ENCODE measurements at regions not wholly inside any gene's neighbourhood (a gene's known extent, or its start where the extent isn't known, plus 50 kb on each side); places are given as distances from the start of the nearest gene placed in this dataset.

DNA sequence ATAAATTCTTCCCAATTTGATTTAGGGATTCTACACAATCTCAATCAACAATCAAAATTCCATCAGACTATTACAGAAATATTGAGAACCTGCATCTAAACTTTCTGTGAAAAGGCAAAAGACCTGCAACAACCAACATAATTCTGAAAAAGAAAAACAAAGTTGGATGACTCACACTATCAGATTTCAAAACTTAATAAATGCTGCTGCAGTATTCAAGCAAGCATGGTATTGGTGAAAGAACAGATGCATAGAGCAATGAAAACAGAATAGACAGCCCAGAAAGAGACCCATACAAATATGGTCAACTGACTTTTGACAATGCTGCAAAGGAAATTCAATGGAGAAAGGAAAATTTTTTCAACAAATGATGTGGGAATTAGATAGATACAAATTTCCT is 477.1 kb upstream of the NR2F2 start:
- H3K9me3 ChIP-seq, result peaks cover 4% of the 10 kb centered on the region
- no peaks in the 10 kb centered on the region for H3K36me3 ChIP-seq
- no peak overlapping the region for H3K4me3 ChIP-seq
- no peaks in the 10 kb centered on the region for H3K27me3 ChIP-seq
- no peak for DNase-seq

DNA sequence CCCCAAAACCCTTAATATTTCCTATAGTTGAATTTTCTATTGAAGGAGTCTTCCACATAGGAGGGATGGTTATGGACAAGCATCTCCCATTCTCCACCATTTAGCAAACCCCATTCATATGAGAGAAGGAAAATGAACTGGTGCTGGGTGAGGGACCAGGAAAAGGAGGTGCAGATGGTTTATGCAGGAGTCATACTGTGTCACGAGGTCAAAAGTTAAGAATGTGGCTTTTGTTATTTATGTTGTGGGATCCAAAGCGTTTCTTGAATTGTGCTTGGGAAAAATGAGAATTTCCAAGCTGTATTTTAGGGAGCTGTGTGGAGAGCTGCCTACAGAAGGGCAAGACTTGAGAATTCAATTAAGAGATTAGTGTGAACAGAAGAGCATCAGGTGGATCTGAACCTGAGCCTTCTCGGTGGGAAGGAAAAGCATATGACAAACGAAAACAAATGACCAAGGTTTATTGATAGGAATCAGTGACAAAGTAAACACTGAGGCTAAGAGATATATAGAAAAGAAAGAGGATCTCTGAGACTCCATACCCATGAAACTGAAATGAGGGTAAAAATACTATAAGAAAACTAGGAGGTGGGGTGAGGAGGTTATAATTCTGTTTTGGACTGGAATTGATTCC is 473.3 kb upstream of the NR2F2 start:
- Histone ChIP-seq H3K27me3 (no peaks in the 10 kb centered on the region), H3K36me3 (no peaks in the 10 kb centered on the region), H3K4me3 (no peak overlapping the region), H3K9me3 (no peaks in the 10 kb centered on the region)
- no peak for DNase-seq

DNA sequence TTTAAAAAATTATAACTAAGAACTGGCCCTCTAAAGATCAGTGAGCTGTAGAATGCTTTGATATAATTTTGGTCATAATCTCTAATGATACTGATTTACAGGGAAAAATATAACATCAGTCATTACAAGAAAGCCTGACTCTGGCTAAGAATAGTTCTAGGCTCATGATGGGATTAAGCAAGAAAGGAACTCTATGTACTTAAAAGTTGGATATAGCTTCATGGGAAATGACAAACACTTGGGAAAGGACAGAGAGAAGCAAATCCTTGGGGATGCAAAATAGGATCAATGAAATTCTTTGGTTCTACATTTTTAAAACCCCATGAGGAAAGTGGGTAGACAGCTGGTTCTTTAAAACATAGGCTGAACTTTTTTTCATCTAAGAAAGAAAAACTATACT is 472.7 kb upstream of the NR2F2 start:
- no peaks in the 10 kb centered on the region for H3K9me3 ChIP-seq
- H3K4me3 ChIP-seq, result no peak overlapping the region
- H3K36me3 ChIP-seq, result no peaks in the 10 kb centered on the region
- no peak for DNase-seq
- H3K27me3 ChIP-seq, result no peaks in the 10 kb centered on the region

DNA sequence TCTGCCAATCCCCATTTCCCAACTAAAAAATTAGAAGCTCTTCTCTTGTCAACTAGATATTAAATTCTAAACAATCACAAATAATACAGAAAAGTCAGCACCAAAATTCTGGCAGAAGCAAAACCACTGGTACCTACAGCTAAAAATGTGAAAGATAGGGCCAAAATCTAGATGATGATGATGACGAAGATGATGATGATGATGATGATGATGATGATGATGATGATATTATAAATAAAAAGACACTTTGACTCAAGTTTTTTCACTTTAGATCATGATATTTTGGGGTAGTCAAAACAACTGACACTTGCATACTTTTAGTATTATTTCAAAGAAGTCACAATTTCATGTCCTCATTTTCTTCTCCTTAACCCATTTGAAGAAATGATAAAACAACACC is 470.1 kb upstream of the NR2F2 start:
- no peak for DNase-seq
- H3K9me3 ChIP-seq, result no peaks in the 10 kb centered on the region
- no peaks in the 10 kb centered on the region for H3K27me3 ChIP-seq
- no peak overlapping the region for H3K4me3 ChIP-seq
- H3K36me3 ChIP-seq, result no peaks in the 10 kb centered on the region

DNA sequence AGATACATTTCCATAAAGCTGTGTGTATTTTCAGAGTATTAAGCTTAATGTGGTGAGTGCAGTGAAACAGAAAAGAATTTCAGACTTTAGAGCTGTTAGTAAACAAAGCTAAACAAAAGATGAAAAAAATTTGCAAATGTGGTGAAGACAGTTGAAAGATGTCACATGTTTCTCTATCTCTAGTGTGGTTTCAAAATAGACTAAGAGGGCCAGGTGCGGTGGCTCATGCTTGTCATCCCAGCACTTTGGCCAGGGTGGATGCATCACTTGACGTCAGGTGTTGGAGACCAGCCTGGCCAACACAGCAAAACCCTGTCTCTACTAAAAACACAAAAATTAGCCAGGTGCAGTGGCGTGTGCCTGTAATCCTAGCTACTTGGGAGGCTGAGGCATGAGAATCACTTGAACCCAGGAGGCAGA is 466.0 kb upstream of the NR2F2 start:
- H3K4me3 ChIP-seq, result no peak overlapping the region
- no peaks in the 10 kb centered on the region for H3K27me3 ChIP-seq
- H3K36me3 ChIP-seq, result no peaks in the 10 kb centered on the region
- DNase-seq, result no peak
- H3K9me3 ChIP-seq, result no peaks in the 10 kb centered on the region

DNA sequence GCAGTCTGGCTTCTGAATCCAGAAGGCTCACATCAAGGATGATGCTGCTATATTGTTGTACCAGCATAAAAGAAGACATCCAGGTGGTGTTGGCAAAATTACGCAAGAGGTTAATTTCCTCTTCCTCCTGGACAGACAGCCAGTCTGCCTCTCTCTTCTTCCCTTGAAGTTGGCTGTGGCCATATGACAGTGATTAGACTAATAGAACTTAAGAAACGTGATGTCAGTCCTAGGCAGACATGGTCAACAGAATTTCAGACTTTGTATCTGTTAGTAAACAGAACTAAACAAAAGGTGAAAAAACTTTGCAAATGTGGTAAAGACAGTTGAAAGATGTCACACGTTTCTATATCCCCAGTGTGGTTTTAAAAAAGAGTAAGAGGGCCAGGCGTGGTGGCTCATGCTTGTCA is 465.2 kb upstream of the NR2F2 start:
- Histone ChIP-seq H3K36me3 (no peaks in the 10 kb centered on the region), H3K27me3 (no peaks in the 10 kb centered on the region), H3K9me3 (no peaks in the 10 kb centered on the region), H3K4me3 (no peak overlapping the region)
- DNase-seq, result no peak

DNA sequence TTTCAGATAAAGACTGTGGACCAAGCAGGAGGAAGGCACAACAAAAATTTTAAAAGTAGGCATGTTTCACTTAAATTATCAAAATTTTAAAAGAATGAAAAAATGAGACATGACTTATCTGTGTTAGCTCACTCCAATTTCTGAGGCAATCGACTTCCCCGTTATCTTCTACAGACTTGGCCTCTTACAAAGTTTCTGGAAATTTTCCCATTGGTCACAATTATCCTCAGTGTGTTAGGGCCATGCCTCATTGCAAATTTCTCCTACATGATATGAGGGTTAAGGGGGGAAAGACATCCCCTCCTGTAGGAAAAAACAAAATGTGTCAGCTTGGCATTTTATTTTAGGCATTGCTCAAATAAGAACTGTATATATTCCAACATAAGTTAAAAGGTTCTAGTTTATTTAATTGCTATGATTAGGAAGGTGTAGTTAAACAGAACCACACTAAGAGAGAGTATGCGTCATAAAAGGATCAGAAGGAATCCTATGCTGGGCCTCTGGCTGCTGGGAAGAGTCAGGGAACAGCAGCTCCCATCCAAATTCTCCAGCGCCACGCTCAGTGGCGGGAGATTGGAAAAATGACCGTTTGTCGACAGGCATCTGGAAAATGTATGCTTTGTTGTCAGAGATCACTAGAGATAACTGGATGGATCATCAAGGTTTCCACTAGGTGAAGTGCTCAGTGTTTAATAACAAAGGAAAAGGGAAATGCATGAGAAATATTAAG is 463.6 kb upstream of the NR2F2 start:
- no peaks in the 10 kb centered on the region for H3K9me3 ChIP-seq
- no peak for DNase-seq
- H3K27me3 ChIP-seq, result no peaks in the 10 kb centered on the region
- H3K36me3 ChIP-seq, result no peaks in the 10 kb centered on the region
- no peak overlapping the region for H3K4me3 ChIP-seq

DNA sequence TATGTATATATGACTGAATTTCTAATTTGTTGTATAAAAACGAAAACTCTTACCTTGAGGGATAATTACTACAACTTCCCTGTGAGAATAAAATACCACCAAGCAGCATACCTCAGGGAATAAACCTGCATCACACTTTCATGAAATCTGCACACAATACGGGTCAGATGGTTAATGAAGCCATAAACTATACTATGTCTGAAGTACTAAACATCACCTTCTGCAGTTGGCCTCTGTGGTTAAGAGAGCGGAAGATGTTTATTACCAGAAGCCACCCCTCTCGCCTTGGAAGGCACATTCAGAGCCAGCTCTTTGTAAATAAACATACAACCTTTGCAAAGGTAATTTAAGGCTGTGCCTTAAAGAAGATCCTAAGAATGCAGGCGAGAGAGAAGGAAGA is 462.1 kb upstream of the NR2F2 start:
- H3K27me3 ChIP-seq, result no peaks in the 10 kb centered on the region
- no peak for DNase-seq
- H3K36me3 ChIP-seq, result no peaks in the 10 kb centered on the region
- H3K4me3 ChIP-seq, result no peak overlapping the region
- no peaks in the 10 kb centered on the region for H3K9me3 ChIP-seq

DNA sequence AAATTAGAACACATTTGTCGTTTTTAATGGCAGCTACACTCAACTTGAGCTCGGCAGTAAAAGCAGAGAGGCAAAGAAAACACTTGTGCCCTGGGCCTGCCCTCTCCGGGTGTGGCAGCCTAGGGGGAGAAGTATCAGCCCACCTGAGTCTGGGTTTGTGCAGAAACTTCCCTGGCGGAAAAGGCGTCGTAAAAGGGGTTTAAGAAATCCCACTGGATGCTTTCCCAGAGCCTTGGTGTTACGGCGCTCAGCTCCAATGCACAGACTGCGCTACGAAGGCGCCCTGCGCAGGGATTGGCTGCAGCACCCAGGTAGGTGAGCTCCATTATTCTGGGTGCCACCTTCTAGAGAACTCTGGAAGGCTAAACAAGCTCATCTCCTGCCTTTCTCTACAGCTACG is 461.5 kb upstream of the NR2F2 start:
- no peak for DNase-seq
- H3K36me3 ChIP-seq, result no peaks in the 10 kb centered on the region
- H3K27me3 ChIP-seq, result no peaks in the 10 kb centered on the region
- H3K4me3 ChIP-seq, result no peak overlapping the region
- H3K9me3 ChIP-seq, result no peaks in the 10 kb centered on the region

DNA sequence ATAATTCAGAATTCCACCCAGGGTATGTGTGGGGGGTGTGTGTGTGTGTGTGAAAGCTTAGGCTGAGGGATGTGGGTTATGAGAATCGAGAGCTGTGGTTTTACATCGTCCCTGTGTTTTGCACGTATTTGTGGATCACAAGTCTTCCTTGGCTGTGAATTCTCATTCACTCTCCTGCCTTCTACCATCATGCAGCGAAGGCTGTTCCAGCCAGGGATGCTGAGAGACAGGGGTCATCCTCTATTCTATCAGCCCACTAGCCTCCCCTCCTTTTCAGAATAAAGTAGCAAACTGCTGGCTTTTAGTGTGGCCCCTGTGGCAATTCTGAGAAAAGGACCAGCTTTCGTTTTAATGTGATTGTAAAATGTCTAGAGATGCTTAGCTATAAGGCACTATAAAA is 460.6 kb upstream of the NR2F2 start:
- Histone ChIP-seq H3K36me3 (no peaks in the 10 kb centered on the region), H3K27me3 (no peaks in the 10 kb centered on the region), H3K4me3 (peak overlapping the region; percentile 11; the same call in 1 of the 2 replicates), H3K9me3 (no peaks in the 10 kb centered on the region)
- no peak for DNase-seq

DNA sequence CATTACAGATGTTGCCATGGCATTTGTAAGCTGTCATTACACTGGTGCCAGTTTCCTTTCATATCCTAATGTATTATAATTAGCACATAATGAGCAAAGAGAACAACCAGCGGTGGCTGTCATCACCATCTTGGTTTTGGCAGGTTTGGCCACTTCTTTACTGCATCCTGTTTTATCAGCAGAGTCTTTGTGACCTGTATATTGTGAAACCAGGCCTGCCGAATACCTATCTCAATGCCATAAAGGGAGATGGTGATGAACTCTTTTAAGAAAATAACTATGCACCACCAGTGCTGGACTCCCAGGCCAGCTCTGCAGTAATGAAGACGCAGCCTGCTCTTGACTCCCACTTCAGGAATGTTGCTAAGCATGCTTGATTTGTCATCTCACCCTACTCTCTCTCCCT is 458.1 kb upstream of the NR2F2 start:
- H3K36me3 ChIP-seq, result no peaks in the 10 kb centered on the region
- H3K9me3 ChIP-seq, result no peaks in the 10 kb centered on the region
- peak; percentile 13 for DNase-seq
- no peaks in the 10 kb centered on the region for H3K27me3 ChIP-seq
- H3K4me3 ChIP-seq, result no peak overlapping the region

DNA sequence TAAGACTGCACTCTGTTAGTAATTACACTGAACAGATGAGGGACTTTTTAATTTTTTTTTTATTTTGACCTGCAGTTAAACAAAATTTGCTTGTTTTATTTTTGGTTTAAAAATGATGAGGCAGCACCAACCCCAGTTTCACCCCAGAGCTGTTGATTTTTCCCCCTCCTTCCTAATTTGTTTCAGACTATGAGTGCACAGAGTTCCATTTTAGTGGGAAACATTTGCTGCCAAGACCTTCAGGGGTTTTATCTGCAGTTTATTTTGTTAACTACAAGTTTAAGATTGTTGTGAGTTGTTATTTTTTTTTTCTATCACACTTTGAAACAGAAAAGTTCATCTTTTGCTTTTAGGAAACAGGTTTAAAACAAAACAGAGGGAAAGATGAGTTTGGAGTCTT is 455.9 kb upstream of the NR2F2 start:
- no peak for DNase-seq
- no peaks in the 10 kb centered on the region for H3K9me3 ChIP-seq
- H3K4me3 ChIP-seq, result no peak overlapping the region
- H3K27me3 ChIP-seq, result no peaks in the 10 kb centered on the region
- H3K36me3 ChIP-seq, result no peaks in the 10 kb centered on the region

DNA sequence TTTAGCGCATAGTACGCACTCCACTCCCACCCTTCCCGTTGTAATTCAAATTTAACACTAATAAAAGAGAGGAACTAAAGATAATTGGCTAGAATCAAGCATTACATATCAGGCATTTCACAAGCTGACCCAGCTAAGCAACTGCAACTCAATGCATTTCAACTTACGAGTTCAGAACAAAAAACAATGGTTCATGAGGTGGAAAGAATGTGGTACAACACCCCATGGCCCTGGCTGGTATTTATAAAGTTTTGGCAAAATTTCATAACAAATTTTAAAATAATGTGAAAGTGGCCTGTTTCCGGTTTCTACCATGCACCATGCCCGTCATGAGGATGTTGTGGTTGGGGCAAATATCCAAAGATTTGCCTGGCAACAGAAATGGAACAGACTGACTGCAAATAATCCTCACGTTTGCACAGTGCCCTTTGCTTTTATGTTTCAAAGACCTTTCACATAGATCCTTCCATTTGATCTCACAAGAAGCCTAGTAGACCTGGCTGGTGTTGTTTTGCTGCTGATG is 455.3 kb upstream of the NR2F2 start:
- no peak for DNase-seq
- H3K4me3 ChIP-seq, result no peak overlapping the region
- H3K9me3 ChIP-seq, result no peaks in the 10 kb centered on the region
- H3K36me3 ChIP-seq, result no peaks in the 10 kb centered on the region
- H3K27me3 ChIP-seq, result no peaks in the 10 kb centered on the region

DNA sequence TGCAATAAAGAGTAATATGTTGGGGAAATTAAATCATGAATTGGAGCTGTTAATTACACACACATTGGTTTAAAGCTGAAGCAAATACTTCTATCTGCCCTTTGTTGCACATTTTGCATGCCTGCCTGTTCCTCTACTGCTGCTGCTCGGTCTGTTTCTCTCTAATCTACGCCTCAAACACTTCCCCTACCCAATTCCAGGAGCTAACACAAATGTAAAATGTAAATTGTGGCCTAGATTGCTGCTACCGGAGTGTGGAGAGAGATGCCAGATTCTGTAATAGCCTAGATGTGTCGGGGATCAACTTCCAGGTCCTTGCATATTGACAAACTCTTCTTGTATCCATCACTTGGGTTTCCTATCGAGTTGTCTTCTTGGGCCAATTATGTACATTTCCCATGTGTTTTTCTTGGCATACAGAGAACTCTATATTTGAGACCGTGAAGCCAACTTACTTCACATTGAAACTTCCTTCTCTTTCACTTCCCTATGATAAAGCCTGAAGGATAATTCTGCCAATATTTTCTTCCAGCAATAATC is 450.4 kb upstream of the NR2F2 start:
- H3K27me3 ChIP-seq, result no peaks in the 10 kb centered on the region
- H3K9me3 ChIP-seq, result no peaks in the 10 kb centered on the region
- no peak for DNase-seq
- H3K36me3 ChIP-seq, result no peaks in the 10 kb centered on the region
- H3K4me3 ChIP-seq, result no peak overlapping the region

DNA sequence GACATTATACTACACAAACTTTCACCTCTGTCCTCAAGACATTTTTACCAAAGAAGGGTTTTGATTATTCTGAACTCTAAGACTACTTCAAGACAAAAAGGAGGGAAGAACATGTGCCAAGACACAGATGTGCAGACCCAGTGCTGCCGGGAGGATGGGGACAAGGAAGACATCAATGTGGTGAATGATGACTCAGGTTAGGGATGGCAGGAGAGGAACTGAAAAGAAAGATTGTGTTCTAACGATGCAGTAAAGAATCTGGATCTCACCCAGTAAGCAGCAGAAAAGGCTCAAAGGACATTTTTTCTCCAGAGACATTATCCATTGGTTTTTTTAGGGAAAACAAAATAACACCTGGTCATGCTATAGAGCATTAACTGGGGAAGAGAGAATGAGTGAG is 449.9 kb upstream of the NR2F2 start:
- Histone ChIP-seq H3K9me3 (no peaks in the 10 kb centered on the region), H3K27me3 (no peaks in the 10 kb centered on the region), H3K4me3 (no peak overlapping the region), H3K36me3 (no peaks in the 10 kb centered on the region)
- no peak for DNase-seq

DNA sequence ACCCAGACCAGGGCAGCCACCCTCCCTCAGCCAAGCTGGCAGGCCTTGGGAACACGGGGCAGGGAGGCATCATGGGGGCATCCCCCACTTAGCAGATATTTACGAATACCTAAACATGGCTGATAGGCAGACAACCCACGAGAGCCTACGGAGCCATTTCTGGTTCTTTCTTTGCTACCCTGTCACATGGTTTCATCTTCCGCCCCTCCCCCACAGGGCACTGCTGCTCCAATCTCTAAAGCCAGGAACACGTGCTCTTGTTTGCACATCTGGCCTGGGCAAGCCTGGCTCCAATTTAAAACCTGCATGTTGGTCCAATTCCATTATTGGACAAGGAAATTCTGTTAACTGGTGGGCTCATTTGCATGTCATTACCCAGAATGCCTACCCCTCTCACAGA is 447.4 kb upstream of the NR2F2 start:
- no peaks in the 10 kb centered on the region for H3K27me3 ChIP-seq
- DNase-seq, result no peak

DNA sequence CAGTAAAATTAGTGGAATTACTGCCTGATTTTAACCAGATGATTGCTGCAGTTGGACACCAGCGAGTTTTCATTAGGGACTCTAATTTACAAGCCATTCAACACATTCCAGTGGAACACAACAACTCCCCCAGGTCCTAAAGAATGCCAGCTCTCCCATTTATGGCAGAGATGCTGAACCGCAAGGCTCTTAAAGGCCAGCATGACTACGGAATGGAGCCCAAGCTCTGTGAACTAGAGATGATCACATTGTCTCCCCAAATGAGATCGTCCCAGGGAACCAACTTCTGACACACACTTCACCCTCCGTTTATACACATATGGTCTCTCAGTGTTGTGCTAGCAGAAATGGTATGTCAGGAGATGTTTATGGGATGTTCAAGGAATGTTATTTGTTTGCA is 446.2 kb upstream of the NR2F2 start:
- Histone ChIP-seq H3K4me3 (no peak overlapping the region), H3K9me3 (no peaks in the 10 kb centered on the region), H3K27me3 (no peaks in the 10 kb centered on the region), H3K36me3 (no peaks in the 10 kb centered on the region)
- no peak for DNase-seq

More for the DNA sequence above, 447.4 kb upstream of the NR2F2 start:
- Histone ChIP-seq H3K9me3 (no peaks in the 10 kb centered on the region), H3K36me3 (no peaks in the 10 kb centered on the region), H3K4me3 (no peak overlapping the region)
